22Rv1 (cell line): ENCODE measurements at regions not wholly inside any gene's neighbourhood (a gene's known extent, or its start where the extent isn't known, plus 50 kb on each side); places are given as distances from the start of the nearest gene placed in this dataset.

Source experiments
- H3K27ac ChIP-seq: fragments of 450-650 bp; 2 replicates; pipeline ENCODE4 v1.5.1; 2017
- CTCF ChIP-seq: fragments of 450-650 bp; IDR thresholded peaks from 2 replicates; pipeline ENCODE4 v1.5.1; 2017; ENCODE audit warnings: mild to moderate bottlenecking
- ZFX ChIP-seq: fragments of 450-650 bp; IDR thresholded peaks from 2 replicates; pipeline ENCODE4 v1.6.1; 2017; ENCODE audit warnings: antibody characterized with exemption, borderline replicate concordance

GRCh38 chr9:86893811-86894490, 53.4 kb downstream of the GAS1 start:
- no peak overlapping the region for H3K27ac ChIP-seq
- no peak for TF ChIP-seq CTCF
- TF ChIP-seq ZFX, result no peak

- no peak for TF ChIP-seq CTCF
- TF ChIP-seq ZFX, result no peak
- H3K27ac ChIP-seq, result no peak overlapping the region
Measured at GRCh38 chr9:86892576-86892975, 54.7 kb downstream of the GAS1 start.

GRCh38 chr9:86891886-86892437, 55.3 kb downstream of the GAS1 start:
- TF ChIP-seq ZFX (no peak), CTCF (no peak)
- no peak overlapping the region for H3K27ac ChIP-seq

- H3K27ac ChIP-seq, result no peak overlapping the region
- no peak for TF ChIP-seq ZFX
- no peak for TF ChIP-seq CTCF
Measured at GRCh38 chr9:86891091-86891490, 56.2 kb downstream of the GAS1 start.

GRCh38 chr9:86885232-86885631, 62.1 kb downstream of the GAS1 start:
- no peak overlapping the region for H3K27ac ChIP-seq
- no peak for TF ChIP-seq ZFX
- no peak for TF ChIP-seq CTCF

- no peak overlapping the region for H3K27ac ChIP-seq
- TF ChIP-seq ZFX (no peak), CTCF (no peak)
Measured at GRCh38 chr9:86876621-86877196, 70.6 kb downstream of the GAS1 start.

- H3K27ac ChIP-seq, result no peak overlapping the region
- no peak for TF ChIP-seq CTCF
- no peak for TF ChIP-seq ZFX
Measured at GRCh38 chr9:86868616-86869015, 78.7 kb downstream of the GAS1 start.
